ENCODE measurements at regions not wholly inside any gene's neighbourhood (a gene's known extent, or its start where the extent isn't known, plus 50 kb on each side); places are given as distances from the start of the nearest gene placed in this dataset.
"Not testable (repeated sequence)": the region's sequence is repeated elsewhere in the genome, so short reads cannot be mapped to it uniquely, and the experiment has no call there.

GRCh38 chr2:192854031-192854430, 659.3 kb upstream of the TMEFF2 start:
- no peak overlapping the region for H3K4me3 ChIP-seq (ENCODE audit: low read depth, low read length)

GRCh38 chr2:192828947-192829346, 634.2 kb upstream of the TMEFF2 start:
- no peak overlapping the region for H3K4me3 ChIP-seq (ENCODE audit: low read depth, low read length)

GRCh38 chr2:192828175-192828574, 633.4 kb upstream of the TMEFF2 start:
- H3K4me3 ChIP-seq (ENCODE audit: low read depth, low read length) = no peak overlapping the region

GRCh38 chr2:192827735-192828134, 633.0 kb upstream of the TMEFF2 start:
- no peak overlapping the region for H3K4me3 ChIP-seq (ENCODE audit: low read depth, low read length)

- no peak overlapping the region for H3K4me3 ChIP-seq (ENCODE audit: low read depth, low read length)
Observed at GRCh38 chr2:192814376-192814775, 619.6 kb upstream of the TMEFF2 start.

- H3K4me3 ChIP-seq (ENCODE audit: low read depth, low read length) = no peak overlapping the region
Observed at GRCh38 chr2:192813341-192813740, 618.6 kb upstream of the TMEFF2 start.

GRCh38 chr2:192809173-192809572, 614.4 kb upstream of the TMEFF2 start:
- H3K4me3 ChIP-seq (ENCODE audit: low read depth, low read length) = no peak overlapping the region

- H3K4me3 ChIP-seq (ENCODE audit: low read depth, low read length) = no peak overlapping the region
Observed at GRCh38 chr2:192783643-192784042, 588.9 kb upstream of the TMEFF2 start.

- no peak overlapping the region for H3K4me3 ChIP-seq (ENCODE audit: low read depth, low read length)
Observed at GRCh38 chr2:192775459-192776262, 580.9 kb upstream of the TMEFF2 start.

- no peak overlapping the region for H3K4me3 ChIP-seq (ENCODE audit: low read depth, low read length)
Observed at GRCh38 chr2:192775011-192775410, 580.3 kb upstream of the TMEFF2 start.

GRCh38 chr2:192773044-192773443, 578.3 kb upstream of the TMEFF2 start:
- H3K4me3 ChIP-seq (ENCODE audit: low read depth, low read length) = no peak overlapping the region

GRCh38 chr2:192749611-192750200, 555.0 kb upstream of the TMEFF2 start:
- no peak overlapping the region for H3K4me3 ChIP-seq (ENCODE audit: low read depth, low read length)

GRCh38 chr2:192741889-192742288, 547.2 kb upstream of the TMEFF2 start:
- H3K4me3 ChIP-seq (ENCODE audit: low read depth, low read length) = no peak overlapping the region

GRCh38 chr2:192735447-192735846, 540.7 kb upstream of the TMEFF2 start:
- no peak overlapping the region for H3K4me3 ChIP-seq (ENCODE audit: low read depth, low read length)

GRCh38 chr2:192729369-192729768, 534.6 kb upstream of the TMEFF2 start:
- H3K4me3 ChIP-seq (ENCODE audit: low read depth, low read length) = no peak overlapping the region

- H3K4me3 ChIP-seq (ENCODE audit: low read depth, low read length) = no peak overlapping the region
Observed at GRCh38 chr2:192725991-192726390, 531.3 kb upstream of the TMEFF2 start.

- no peak overlapping the region for H3K4me3 ChIP-seq (ENCODE audit: low read depth, low read length)
Observed at GRCh38 chr2:192719629-192720028, 524.9 kb upstream of the TMEFF2 start.

GRCh38 chr2:192718340-192718739, 523.6 kb upstream of the TMEFF2 start:
- H3K4me3 ChIP-seq (ENCODE audit: low read depth, low read length) = no peak overlapping the region

- no peak overlapping the region for H3K4me3 ChIP-seq (ENCODE audit: low read depth, low read length)
Observed at GRCh38 chr2:192700934-192701333, 506.2 kb upstream of the TMEFF2 start.

GRCh38 chr2:192697880-192698279, 503.1 kb upstream of the TMEFF2 start:
- H3K4me3 ChIP-seq (ENCODE audit: low read depth, low read length) = no peak overlapping the region

- no peak overlapping the region for H3K4me3 ChIP-seq (ENCODE audit: low read depth, low read length)
Observed at GRCh38 chr2:192696857-192697256, 502.1 kb upstream of the TMEFF2 start.

- H3K4me3 ChIP-seq (ENCODE audit: low read depth, low read length) = no peak overlapping the region
Observed at GRCh38 chr2:192687015-192687414, 492.3 kb upstream of the TMEFF2 start.

GRCh38 chr2:192682511-192682910, 487.8 kb upstream of the TMEFF2 start:
- H3K4me3 ChIP-seq (ENCODE audit: low read depth, low read length) = not testable (repeated sequence)
